Ovary (tissue), 3 donors: ENCODE measurements at regions not wholly inside any gene's neighbourhood (a gene's known extent, or its start where the extent isn't known, plus 50 kb on each side); places are given as distances from the start of the nearest gene placed in this dataset.

Experiments
- CTCF ChIP-seq, 3 donors: fragments of 450-650 bp in 2 of 3; fragments of 200-600 bp in 1 of 3; IDR thresholded peaks; one replicate each; pipeline versions ENCODE4 v1.5.1 to v1.8.0; 2016 to 2022; ENCODE audit warnings: antibody characterized with exemption in 3 of 3, mild to moderate bottlenecking in 1 of 3
- POLR2A ChIP-seq: fragments of 450-650 bp; IDR thresholded peaks from one replicate; pipeline ENCODE4 v1.6.1; 2017; ENCODE audit warnings: antibody characterized with exemption, mild to moderate bottlenecking, moderate library complexity
- donor health status: DM: no; HTN: no; CAD: no.

- TF ChIP-seq POLR2A (no peak), CTCF (IDR thresholded peaks at IDR 0.05) (no peak)
Measured at GRCh38 chr18:46338766-46339165, 234.6 kb downstream of the HAUS1 start.
